IMR-90 (cell line): ENCODE measurements at regions not wholly inside any gene's neighbourhood (a gene's known extent, or its start where the extent isn't known, plus 50 kb on each side); places are given as distances from the start of the nearest gene placed in this dataset.

ENCODE experiments used
- CEBPB ChIP-seq: IDR thresholded peaks from 2 replicates; pipeline ENCODE4 v1.6.1; 2012; ENCODE audit warnings: low read depth, low read length, improper control_type of control experiment
- CHD1 ChIP-seq: IDR thresholded peaks from 2 replicates; pipeline ENCODE4 v1.6.1; 2012; ENCODE audit warnings: low read depth, low read length, improper control_type of control experiment
- MAFK ChIP-seq: IDR thresholded peaks from 2 replicates; pipeline ENCODE4 v1.6.1; 2012; ENCODE audit warnings: low read depth, low read length, improper control_type of control experiment
- MAZ ChIP-seq: IDR thresholded peaks from 2 replicates; pipeline ENCODE4 v1.6.1; 2012; ENCODE audit warnings: low read depth, mild to moderate bottlenecking, low read length, improper control_type of control experiment, moderate library complexity, borderline replicate concordance
- MXI1 ChIP-seq: IDR thresholded peaks from 2 replicates; pipeline ENCODE4 v1.6.1; 2012; ENCODE audit warnings: low read depth, mild to moderate bottlenecking, low read length, moderate library complexity, borderline replicate concordance
- POLR2A ChIP-seq: IDR thresholded peaks from 2 replicates; pipeline ENCODE4 v1.6.1; 2012; ENCODE audit warnings: mild to moderate bottlenecking, low read depth, low read length
- RAD21 ChIP-seq: IDR thresholded peaks from 2 replicates; pipeline ENCODE4 v1.6.1; 2012; ENCODE audit warnings: low read length, improper control_type of control experiment
- RFX5 ChIP-seq: IDR thresholded peaks from 2 replicates; pipeline ENCODE4 v1.8.0; 2012; ENCODE audit warnings: low read depth, mild to moderate bottlenecking, low read length, moderate library complexity
- SMC3 ChIP-seq: fragments of 150-350 bp; IDR thresholded peaks from 2 replicates; pipeline ENCODE4 v1.6.1; 2016; ENCODE audit warnings: low read depth, mild to moderate bottlenecking, antibody characterized with exemption, low read length, moderate library complexity
- TF ChIP-seq, protein P1 (sequence below): conservative IDR thresholded peaks from 2 replicates; pipeline ENCODE4 v1.5.1; 2012; ENCODE audit warnings: mild to moderate bottlenecking, low read depth, low read length, improper control_type of control experiment
- TF ChIP-seq, protein P2 (sequence below): fragments of 150-350 bp; IDR thresholded peaks from 2 replicates; pipeline ENCODE4 v1.6.1; 2016; ENCODE audit warnings: low read depth, mild to moderate bottlenecking, low read length, moderate library complexity, borderline replicate concordance
- TF ChIP-seq, protein P3 (sequence below): fragments of 150-350 bp; IDR thresholded peaks from 2 replicates; pipeline ENCODE4 v1.6.1; 2017; ENCODE audit warnings: mild to moderate bottlenecking, antibody characterized with exemption, low read length, low read depth

DNA sequence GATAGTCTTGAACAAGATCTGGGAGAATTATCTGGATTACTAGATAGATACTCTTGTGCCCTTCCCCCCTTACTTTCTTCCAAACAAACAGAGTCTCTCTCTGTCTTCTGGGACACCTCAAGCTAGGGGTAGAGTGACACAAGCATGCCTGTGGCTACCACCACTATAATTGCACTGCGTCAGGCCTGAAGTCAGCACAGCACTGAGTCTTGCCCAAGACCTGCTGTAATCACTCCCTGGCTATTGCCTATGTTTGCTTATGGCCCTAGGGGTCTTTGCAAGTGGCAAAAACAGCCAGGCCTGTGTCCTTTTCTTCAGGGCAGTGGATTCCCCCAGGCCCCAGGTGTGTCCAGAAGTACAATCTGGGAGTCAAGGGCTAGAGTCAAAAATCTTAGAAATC lies 106.6 kb downstream of the SLC5A7 start:
- TF ChIP-seq MAFK (no peak), POLR2A (no peak), RFX5 (no peak), MAZ (no peak), CEBPB (no peak), RAD21 (no peak), SMC3 (no peak), CHD1 (no peak), MXI1 (no peak)
- TF ChIP-seq, protein P1, sequence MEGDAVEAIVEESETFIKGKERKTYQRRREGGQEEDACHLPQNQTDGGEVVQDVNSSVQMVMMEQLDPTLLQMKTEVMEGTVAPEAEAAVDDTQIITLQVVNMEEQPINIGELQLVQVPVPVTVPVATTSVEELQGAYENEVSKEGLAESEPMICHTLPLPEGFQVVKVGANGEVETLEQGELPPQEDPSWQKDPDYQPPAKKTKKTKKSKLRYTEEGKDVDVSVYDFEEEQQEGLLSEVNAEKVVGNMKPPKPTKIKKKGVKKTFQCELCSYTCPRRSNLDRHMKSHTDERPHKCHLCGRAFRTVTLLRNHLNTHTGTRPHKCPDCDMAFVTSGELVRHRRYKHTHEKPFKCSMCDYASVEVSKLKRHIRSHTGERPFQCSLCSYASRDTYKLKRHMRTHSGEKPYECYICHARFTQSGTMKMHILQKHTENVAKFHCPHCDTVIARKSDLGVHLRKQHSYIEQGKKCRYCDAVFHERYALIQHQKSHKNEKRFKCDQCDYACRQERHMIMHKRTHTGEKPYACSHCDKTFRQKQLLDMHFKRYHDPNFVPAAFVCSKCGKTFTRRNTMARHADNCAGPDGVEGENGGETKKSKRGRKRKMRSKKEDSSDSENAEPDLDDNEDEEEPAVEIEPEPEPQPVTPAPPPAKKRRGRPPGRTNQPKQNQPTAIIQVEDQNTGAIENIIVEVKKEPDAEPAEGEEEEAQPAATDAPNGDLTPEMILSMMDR: no peak
- TF ChIP-seq, protein P2, sequence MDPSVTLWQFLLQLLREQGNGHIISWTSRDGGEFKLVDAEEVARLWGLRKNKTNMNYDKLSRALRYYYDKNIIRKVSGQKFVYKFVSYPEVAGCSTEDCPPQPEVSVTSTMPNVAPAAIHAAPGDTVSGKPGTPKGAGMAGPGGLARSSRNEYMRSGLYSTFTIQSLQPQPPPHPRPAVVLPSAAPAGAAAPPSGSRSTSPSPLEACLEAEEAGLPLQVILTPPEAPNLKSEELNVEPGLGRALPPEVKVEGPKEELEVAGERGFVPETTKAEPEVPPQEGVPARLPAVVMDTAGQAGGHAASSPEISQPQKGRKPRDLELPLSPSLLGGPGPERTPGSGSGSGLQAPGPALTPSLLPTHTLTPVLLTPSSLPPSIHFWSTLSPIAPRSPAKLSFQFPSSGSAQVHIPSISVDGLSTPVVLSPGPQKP: no peak
- TF ChIP-seq, protein P3, sequence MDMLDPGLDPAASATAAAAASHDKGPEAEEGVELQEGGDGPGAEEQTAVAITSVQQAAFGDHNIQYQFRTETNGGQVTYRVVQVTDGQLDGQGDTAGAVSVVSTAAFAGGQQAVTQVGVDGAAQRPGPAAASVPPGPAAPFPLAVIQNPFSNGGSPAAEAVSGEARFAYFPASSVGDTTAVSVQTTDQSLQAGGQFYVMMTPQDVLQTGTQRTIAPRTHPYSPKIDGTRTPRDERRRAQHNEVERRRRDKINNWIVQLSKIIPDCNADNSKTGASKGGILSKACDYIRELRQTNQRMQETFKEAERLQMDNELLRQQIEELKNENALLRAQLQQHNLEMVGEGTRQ: no peak
